GM21528 (cell line): ENCODE measurements at regions not wholly inside any gene's neighbourhood (a gene's known extent, or its start where the extent isn't known, plus 50 kb on each side); places are given as distances from the start of the nearest gene placed in this dataset.
A peak's percentile ranks its signal among the peaks of the same experiment; 100 is the strongest.

Experiments
- ATAC-seq: cut with Tn5 transposase; IDR thresholded peaks from one replicate; pipeline ENCODE4 v1.9.1; 2021; ENCODE audit warnings: mild to moderate bottlenecking, moderate library complexity; ENCODE audit not compliant: unreplicated experiment, low FRiP score

- no peak for ATAC-seq
Measured at GRCh38 chr22:22410121-22410520, 98.4 kb downstream of the ZNF280B start.

GRCh38 chr22:22410677-22411076 lies 97.9 kb downstream of the ZNF280B start:
- no peak for ATAC-seq

- no peak for ATAC-seq
Measured at GRCh38 chr22:22414266-22414665, 94.3 kb downstream of the ZNF280B start.

- ATAC-seq, result no peak
Measured at GRCh38 chr22:22417495-22418162, 90.9 kb downstream of the ZNF280B start.

GRCh38 chr22:22418163-22418549 lies 90.4 kb downstream of the ZNF280B start:
- ATAC-seq, result no peak

- ATAC-seq, result no peak
Measured at GRCh38 chr22:22418957-22419356, 89.6 kb downstream of the ZNF280B start.

GRCh38 chr22:22420580-22420979 lies 88.0 kb downstream of the ZNF280B start:
- no peak for ATAC-seq

GRCh38 chr22:22421392-22421791 lies 87.2 kb downstream of the ZNF280B start:
- no peak for ATAC-seq

- ATAC-seq, result peak; percentile 91
Measured at GRCh38 chr22:22422629-22423112, 85.9 kb downstream of the ZNF280B start.

GRCh38 chr22:22423681-22424080 lies 84.9 kb downstream of the ZNF280B start:
- no peak for ATAC-seq

GRCh38 chr22:22424210-22424800 lies 84.2 kb downstream of the ZNF280B start:
- ATAC-seq, result no peak

GRCh38 chr22:22424956-22425355 lies 83.6 kb downstream of the ZNF280B start:
- no peak for ATAC-seq

- no peak for ATAC-seq
Measured at GRCh38 chr22:22425356-22425755, 83.2 kb downstream of the ZNF280B start.

- no peak for ATAC-seq
Measured at GRCh38 chr22:22425783-22426624, 82.5 kb downstream of the ZNF280B start.

GRCh38 chr22:22427542-22428065 lies 80.9 kb downstream of the ZNF280B start:
- ATAC-seq, result no peak

GRCh38 chr22:22428222-22429098 lies 80.1 kb downstream of the ZNF280B start:
- no peak for ATAC-seq

- ATAC-seq, result no peak
Measured at GRCh38 chr22:22429369-22430108, 79.0 kb downstream of the ZNF280B start.

- ATAC-seq, result no peak
Measured at GRCh38 chr22:22430111-22430820, 78.3 kb downstream of the ZNF280B start.
